PFSK-1 (cell line): ENCODE measurements at regions not wholly inside any gene's neighbourhood (a gene's known extent, or its start where the extent isn't known, plus 50 kb on each side); places are given as distances from the start of the nearest gene placed in this dataset.

Source experiments
- FOXP2 ChIP-seq: optimal IDR thresholded peaks from 2 replicates; pipeline ENCODE3; 2011; ENCODE audit warnings: borderline replicate concordance, control low read depth, inconsistent platforms; ENCODE audit not compliant: insufficient read depth; ENCODE audit errors: extremely low read length, extremely low read depth
- POLR2AphosphoS5 ChIP-seq: IDR thresholded peaks from 2 replicates; pipeline ENCODE4 v1.6.1; 2012; ENCODE audit warnings: low read depth, mild to moderate bottlenecking, control low read depth, low read length, moderate library complexity
- SIN3A ChIP-seq: IDR thresholded peaks from 2 replicates; pipeline ENCODE4 v1.6.1; 2012; ENCODE audit warnings: mild to moderate bottlenecking, low read length, moderate library complexity, borderline replicate concordance; ENCODE audit not compliant: insufficient read depth
- TAF1 ChIP-seq: IDR thresholded peaks from 2 replicates; pipeline ENCODE4 v1.6.1; 2012; ENCODE audit warnings: low read length, control low read depth, borderline replicate concordance; ENCODE audit not compliant: insufficient read depth
- TF ChIP-seq, protein P1 (sequence below), 2 experiments: IDR thresholded peaks; 2 replicates each; pipeline versions ENCODE4 v1.6.1 to v1.8.0; 2011 to 2012; ENCODE audit warnings: low read depth in 2 of 2, low read length in 2 of 2, control low read depth in 1 of 2, inconsistent platforms in 1 of 2, mild to moderate bottlenecking in 1 of 2, moderate library complexity in 1 of 2; ENCODE audit not compliant: insufficient read depth in 1 of 2

DNA sequence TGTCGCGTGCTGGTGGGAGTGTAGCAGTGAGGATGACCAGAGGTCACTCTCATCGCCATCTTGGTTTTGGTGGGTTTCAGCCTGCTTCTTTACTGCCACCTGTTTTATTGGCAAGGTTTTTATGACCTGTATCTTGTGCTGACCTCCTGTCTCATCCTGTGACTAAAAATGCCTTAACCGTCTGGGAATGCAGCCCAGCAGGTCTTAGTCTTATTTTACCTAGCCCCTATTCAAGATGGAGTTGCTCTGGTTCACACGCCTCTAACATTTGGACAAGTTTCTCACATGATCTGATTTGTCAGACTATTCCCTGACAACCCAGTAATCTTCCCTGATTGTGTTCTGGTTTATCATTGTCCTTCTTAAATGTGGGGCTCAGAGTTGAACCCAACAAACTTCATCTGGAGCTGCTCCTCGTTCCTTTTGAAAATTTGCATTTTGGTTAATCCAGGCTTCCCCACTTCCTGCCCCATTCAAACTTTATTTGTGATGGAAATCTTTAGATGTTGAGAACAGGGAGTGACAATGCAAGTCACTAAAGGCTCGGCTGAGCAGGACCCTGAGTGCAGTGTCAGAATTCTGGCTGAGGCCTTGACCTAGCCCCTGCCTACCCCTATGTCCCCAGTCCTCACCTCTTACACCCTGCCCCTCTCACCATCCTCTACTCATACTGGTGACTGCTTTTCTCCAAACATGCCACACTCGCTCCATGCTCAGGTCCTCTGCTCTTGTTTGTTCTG lies 226.8 kb downstream of the STIM2 start:
- TF ChIP-seq POLR2AphosphoS5 (no peak), TAF1 (no peak), FOXP2 (no peak), SIN3A (no peak)
- TF ChIP-seq, protein P1, sequence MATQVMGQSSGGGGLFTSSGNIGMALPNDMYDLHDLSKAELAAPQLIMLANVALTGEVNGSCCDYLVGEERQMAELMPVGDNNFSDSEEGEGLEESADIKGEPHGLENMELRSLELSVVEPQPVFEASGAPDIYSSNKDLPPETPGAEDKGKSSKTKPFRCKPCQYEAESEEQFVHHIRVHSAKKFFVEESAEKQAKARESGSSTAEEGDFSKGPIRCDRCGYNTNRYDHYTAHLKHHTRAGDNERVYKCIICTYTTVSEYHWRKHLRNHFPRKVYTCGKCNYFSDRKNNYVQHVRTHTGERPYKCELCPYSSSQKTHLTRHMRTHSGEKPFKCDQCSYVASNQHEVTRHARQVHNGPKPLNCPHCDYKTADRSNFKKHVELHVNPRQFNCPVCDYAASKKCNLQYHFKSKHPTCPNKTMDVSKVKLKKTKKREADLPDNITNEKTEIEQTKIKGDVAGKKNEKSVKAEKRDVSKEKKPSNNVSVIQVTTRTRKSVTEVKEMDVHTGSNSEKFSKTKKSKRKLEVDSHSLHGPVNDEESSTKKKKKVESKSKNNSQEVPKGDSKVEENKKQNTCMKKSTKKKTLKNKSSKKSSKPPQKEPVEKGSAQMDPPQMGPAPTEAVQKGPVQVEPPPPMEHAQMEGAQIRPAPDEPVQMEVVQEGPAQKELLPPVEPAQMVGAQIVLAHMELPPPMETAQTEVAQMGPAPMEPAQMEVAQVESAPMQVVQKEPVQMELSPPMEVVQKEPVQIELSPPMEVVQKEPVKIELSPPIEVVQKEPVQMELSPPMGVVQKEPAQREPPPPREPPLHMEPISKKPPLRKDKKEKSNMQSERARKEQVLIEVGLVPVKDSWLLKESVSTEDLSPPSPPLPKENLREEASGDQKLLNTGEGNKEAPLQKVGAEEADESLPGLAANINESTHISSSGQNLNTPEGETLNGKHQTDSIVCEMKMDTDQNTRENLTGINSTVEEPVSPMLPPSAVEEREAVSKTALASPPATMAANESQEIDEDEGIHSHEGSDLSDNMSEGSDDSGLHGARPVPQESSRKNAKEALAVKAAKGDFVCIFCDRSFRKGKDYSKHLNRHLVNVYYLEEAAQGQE (IDR thresholded peaks at IDR 0.05; ENCODE audit: insufficient read depth in 1 of 2, low read depth in 2 of 2, low read length in 2 of 2): no peak

DNA sequence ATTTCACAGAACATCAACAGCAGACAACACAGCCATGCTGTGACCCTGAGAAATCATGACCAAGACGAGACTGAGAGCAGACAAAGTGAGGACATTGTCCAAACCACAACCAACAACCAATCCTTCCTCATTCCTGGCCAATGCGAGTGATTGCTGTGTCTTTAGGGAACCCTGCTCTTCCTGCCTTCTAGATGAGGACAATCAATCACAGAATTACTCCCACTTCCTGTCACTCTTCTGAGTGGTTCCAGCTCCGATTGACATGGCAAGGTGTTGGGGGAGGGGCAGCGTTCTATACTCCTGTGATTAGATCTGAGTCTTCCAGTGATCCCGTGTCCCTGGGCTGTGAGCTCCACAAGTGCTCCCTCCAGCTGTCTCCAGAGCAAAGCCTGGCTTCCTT lies 227.8 kb downstream of the STIM2 start:
- TF ChIP-seq, protein P1 (IDR thresholded peaks at IDR 0.05; ENCODE audit: insufficient read depth in 1 of 2, low read depth in 2 of 2, low read length in 2 of 2): no peak
- TF ChIP-seq TAF1 (no peak), SIN3A (no peak), POLR2AphosphoS5 (no peak), FOXP2 (no peak)

DNA sequence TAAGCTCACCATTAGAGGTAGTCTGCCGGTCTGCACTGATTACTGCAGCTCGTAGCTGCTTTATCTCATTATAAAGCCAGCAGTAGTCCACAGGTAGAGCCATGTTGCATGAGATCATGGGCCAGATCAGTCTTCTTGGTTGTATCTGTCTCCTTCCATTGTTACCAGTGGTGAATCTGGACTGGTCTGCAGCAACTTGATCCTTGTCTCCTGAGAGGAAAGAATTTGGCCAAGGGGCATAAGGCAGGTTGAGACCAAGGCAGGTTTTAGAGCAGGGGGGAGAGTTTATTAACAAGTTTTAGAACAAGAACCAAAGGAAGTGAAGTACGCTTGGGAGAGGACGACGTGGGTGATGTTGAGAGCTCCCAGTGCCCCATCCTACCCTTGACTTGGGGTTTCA lies 228.5 kb downstream of the STIM2 start:
- TF ChIP-seq TAF1: no peak
- no peak for TF ChIP-seq FOXP2
- TF ChIP-seq SIN3A: no peak
- TF ChIP-seq POLR2AphosphoS5: no peak
- TF ChIP-seq, protein P1 (IDR thresholded peaks at IDR 0.05; ENCODE audit: insufficient read depth in 1 of 2, low read depth in 2 of 2, low read length in 2 of 2): no peak

DNA sequence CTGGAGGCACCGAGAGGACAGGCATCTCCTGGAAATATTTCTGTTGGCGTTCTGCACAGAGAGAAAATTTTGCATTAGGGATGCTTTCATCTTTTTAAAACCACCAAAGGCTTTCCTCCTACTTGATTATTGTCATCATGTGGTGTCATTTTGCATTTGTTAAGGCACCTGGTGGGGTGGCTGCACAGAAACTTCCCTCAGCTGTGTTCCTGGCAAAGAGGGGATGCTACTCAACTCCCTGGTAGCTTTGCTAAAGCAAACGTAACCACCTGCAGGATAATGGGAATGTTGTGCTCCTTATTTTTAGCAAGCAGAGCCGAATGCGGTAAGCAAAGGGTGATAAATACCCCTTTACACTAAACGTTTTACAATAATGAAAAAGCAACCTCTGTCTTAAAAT lies 229.8 kb downstream of the STIM2 start:
- TF ChIP-seq POLR2AphosphoS5: no peak
- TF ChIP-seq SIN3A: no peak
- no peak for TF ChIP-seq TAF1
- TF ChIP-seq FOXP2: no peak
- TF ChIP-seq, protein P1 (IDR thresholded peaks at IDR 0.05; ENCODE audit: insufficient read depth in 1 of 2, low read depth in 2 of 2, low read length in 2 of 2): no peak

DNA sequence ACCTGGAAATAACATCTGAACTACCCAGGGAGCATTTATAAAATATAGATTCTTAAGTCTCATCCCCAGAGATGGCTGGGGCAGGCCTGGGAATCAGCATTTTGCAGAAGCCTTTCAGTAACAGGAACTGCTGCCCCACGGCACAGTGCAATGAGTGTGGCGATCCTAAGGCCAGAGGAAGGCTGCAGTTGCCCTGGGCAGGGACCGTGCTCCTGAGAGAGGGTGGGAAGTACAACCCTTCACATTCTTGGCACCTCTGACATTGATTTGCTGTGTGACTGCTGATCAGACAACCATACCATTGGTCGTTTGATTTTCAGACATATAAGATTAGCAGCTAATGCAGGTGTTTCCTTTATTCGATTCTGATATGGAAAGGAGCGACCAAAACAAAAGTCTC lies 233.6 kb downstream of the STIM2 start:
- TF ChIP-seq SIN3A: no peak
- no peak for TF ChIP-seq POLR2AphosphoS5
- no peak for TF ChIP-seq TAF1
- TF ChIP-seq, protein P1 (IDR thresholded peaks at IDR 0.05; ENCODE audit: insufficient read depth in 1 of 2, low read depth in 2 of 2, low read length in 2 of 2): no peak
- no peak for TF ChIP-seq FOXP2
